HL-60 (cell line): ENCODE measurements at regions not wholly inside any gene's neighbourhood (a gene's known extent, or its start where the extent isn't known, plus 50 kb on each side); places are given as distances from the start of the nearest gene placed in this dataset.

ENCODE experiments used
- DNase-seq, 2 experiments: peaks; one replicate each; pipeline ENCODE4 v3.0.0-alpha.2; 2010 to 2020; ENCODE audit warnings: low read depth in 1 of 2, low spot score in 1 of 2
- H3K27ac ChIP-seq: fragments of 250-450 bp; sonication (Bioruptor Pico); replicated peaks from 2 replicates; pipeline ENCODE4 v1.5.1; 2020; ENCODE audit warnings: mild to moderate bottlenecking, moderate library complexity
- H3K27me3 ChIP-seq: fragments of 250-450 bp; sonication (Bioruptor Pico); 2 replicates; pipeline ENCODE4 v1.5.1; 2021; ENCODE audit warnings: mild to moderate bottlenecking, moderate library complexity; ENCODE audit not compliant: insufficient read depth, poor library complexity, severe bottlenecking
- H3K4me3 ChIP-seq: replicated peaks from 2 replicates; pipeline ENCODE4 v1.5.1; 2011; ENCODE audit warnings: mild to moderate bottlenecking, control low read depth, low read length; ENCODE audit not compliant: insufficient read depth
- CTCF ChIP-seq: IDR thresholded peaks from one replicate; pipeline ENCODE4 v1.5.1; 2011; ENCODE audit warnings: low read length, control low read depth, inconsistent platforms; ENCODE audit not compliant: insufficient read depth
- GABPA ChIP-seq: IDR thresholded peaks from 2 replicates; pipeline ENCODE4 v1.6.1; 2012; ENCODE audit warnings: low read depth
- POLR2AphosphoS5 ChIP-seq: IDR thresholded peaks from 2 replicates; pipeline ENCODE4 v1.6.1; 2012; ENCODE audit warnings: low read depth
- REST ChIP-seq: IDR thresholded peaks from 2 replicates; pipeline ENCODE4 v1.6.1; 2012; ENCODE audit warnings: low read depth; ENCODE audit not compliant: insufficient replicate concordance
- SPI1 ChIP-seq: IDR thresholded peaks from 2 replicates; pipeline ENCODE4 v1.6.1; 2012; ENCODE audit warnings: low read depth, mild to moderate bottlenecking, borderline replicate concordance

GRCh38 chr3:72296477-72297111 lies 511.6 kb upstream of the PROK2 start:
- TF ChIP-seq POLR2AphosphoS5 = no peak
- TF ChIP-seq GABPA = no peak
- H3K4me3 ChIP-seq = no peak overlapping the region
- no peak for DNase-seq
- no peak overlapping the region for H3K27ac ChIP-seq
- no peaks in the 10 kb centered on the region for H3K27me3 ChIP-seq

GRCh38 chr3:72295962-72296450 lies 511.1 kb upstream of the PROK2 start:
- no peaks in the 10 kb centered on the region for H3K27me3 ChIP-seq
- no peak overlapping the region for H3K4me3 ChIP-seq
- no peak overlapping the region for H3K27ac ChIP-seq
- TF ChIP-seq CTCF (no peak), POLR2AphosphoS5 (no peak), REST (no peak), SPI1 (no peak), GABPA (no peak)
- DNase-seq = no peak

DNA sequence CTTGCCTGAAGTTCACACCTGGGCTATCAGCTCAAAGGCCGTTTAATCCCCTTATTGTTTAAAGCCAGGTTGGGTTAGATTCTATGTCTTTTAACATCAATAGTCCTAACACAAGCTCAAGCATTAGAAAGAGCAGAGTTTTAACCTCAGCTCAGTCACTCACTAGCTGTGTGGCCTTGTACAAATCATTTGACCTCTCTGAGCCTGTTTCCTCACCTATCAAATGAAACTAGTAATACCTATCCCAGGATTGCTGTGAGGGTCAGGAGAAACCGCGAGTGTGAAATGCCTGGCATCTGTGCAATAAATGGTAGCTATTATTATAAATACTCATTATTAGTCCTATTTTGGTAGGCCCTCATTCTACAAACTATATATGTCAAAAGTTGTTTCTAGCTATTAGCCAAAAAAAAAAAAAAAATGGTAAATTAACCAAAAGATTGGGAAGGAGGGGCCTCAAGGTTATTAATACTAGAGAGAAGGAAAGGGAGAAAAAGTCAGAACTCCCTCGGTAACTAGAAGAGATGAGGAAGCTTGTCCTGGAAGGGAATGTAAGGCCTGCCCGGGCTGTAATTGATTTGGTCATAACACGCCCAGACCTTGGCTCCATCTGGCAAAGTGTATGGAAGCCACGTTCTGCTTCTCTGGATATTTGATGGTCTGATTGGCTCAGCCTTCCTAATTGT lies 510.5 kb upstream of the PROK2 start:
- no peaks in the 10 kb centered on the region for H3K27me3 ChIP-seq
- no peak for DNase-seq
- TF ChIP-seq SPI1 (no peak), GABPA (no peak), REST (no peak), POLR2AphosphoS5 (no peak), CTCF (no peak)
- no peak overlapping the region for H3K4me3 ChIP-seq
- H3K27ac ChIP-seq = no peak overlapping the region

DNA sequence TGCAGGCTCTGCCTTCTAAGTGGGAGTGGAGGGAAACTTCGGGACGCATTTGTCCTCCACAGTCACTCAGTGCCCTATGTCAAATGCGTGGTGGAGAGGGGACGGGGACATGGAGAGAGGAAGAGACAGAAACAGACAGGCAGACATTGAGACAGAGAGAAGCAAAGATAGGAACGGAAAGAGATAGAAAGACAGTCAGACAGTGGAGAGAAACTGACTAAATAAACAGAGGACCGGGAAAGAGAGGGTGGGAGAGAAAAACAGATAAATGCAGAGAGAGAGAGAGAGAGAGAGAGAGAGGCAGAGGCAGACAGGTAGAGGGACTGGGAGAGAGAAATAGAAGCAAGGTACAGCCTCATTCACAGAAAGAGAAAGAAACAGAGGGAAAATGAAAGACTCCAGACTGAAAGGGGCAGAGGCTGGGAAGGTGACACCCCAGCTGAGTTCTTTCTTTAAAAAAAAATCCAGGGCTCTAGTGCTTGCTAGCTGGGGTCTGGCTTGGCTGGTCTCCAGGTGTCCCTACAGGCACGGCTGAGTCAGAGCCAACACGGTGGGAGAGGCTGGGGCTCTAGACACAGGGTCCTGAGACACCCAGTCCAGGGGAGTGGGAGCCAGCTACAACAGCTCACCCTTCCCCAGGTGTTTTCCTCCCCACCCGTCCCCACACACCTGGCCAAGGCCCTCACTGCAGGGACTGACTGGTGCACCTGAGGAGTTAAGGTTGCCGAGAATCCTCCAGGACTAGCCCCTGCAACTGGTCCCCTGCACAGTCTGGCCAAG lies 506.1 kb upstream of the PROK2 start:
- no peak for TF ChIP-seq REST
- TF ChIP-seq GABPA = no peak
- no peak for TF ChIP-seq CTCF
- no peak for TF ChIP-seq POLR2AphosphoS5
- TF ChIP-seq SPI1 = no peak
- H3K27ac ChIP-seq = no peak overlapping the region
- no peak for DNase-seq

More for the DNA sequence above, 506.1 kb upstream of the PROK2 start:
- no peak overlapping the region for H3K4me3 ChIP-seq
- no peaks in the 10 kb centered on the region for H3K27me3 ChIP-seq
